HG02970 (cell line): ENCODE measurements at regions not wholly inside any gene's neighbourhood (a gene's known extent, or its start where the extent isn't known, plus 50 kb on each side); places are given as distances from the start of the nearest gene placed in this dataset.
"Not testable (repeated sequence)": the region's sequence is repeated elsewhere in the genome, so short reads cannot be mapped to it uniquely, and the experiment has no call there.

Source experiments
- ATAC-seq: cut with Tn5 transposase; IDR thresholded peaks from one replicate; pipeline ENCODE4 v1.9.1; 2021; ENCODE audit warnings: mild to moderate bottlenecking, moderate library complexity, moderate number of reproducible peaks; ENCODE audit not compliant: unreplicated experiment, low FRiP score

DNA sequence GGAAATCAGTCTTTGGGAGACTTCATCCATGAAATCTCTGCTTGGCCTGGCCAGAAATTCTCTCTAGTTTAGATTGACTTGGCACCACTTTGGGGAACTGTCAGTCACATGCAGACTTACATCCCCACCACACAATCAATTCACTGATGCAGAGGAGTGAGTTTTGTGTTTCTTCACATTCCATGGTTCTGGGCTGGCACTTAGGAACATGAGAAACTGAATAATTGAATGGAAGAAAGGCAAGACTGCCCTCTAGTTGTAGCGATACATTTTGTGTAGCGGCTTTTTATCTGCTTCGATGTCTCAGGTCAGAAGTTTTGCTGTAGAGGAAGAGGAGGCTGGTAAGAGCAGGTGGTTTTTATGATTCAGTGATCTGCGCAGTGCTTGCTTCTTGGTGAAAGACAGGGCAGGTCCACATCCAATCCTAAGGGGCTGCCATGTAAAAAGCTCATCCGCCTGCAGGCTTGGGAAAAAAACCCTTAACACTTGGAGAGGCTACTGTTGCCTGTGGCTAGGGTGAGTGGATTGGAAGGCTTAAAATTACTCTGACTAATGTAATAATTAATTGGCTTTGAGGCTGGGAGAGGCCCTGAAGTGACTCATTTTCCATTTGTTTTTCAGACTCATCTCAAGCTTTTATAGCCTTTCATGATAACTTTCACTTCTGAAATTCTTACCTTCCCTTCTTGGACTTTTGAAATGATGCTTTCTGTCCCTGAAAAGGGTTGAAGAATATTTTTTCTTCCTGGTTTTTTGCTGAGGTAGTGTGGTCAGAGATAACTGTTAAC, 75.4 kb upstream of the LPCAT1 start:
- ATAC-seq = not testable (repeated sequence)

DNA sequence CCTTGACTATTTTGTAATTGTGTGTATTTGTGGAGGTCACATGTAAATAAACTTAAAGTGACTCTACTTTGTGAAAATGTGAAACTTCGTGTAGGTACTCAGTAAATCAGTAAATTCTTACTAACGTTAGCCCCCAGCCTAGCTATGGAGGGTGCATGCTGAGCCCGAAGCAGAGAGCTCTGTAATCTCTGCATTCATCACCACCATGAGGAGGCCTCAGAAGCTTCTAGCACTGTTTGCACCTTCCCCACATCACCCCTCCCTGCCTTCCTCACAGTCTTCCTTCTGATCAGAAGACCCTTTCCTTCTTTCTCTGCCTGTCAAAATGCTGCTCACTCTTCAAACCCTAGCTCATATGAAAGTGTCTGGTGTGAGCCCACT, 73.3 kb upstream of the LPCAT1 start:
- not testable (repeated sequence) for ATAC-seq

DNA sequence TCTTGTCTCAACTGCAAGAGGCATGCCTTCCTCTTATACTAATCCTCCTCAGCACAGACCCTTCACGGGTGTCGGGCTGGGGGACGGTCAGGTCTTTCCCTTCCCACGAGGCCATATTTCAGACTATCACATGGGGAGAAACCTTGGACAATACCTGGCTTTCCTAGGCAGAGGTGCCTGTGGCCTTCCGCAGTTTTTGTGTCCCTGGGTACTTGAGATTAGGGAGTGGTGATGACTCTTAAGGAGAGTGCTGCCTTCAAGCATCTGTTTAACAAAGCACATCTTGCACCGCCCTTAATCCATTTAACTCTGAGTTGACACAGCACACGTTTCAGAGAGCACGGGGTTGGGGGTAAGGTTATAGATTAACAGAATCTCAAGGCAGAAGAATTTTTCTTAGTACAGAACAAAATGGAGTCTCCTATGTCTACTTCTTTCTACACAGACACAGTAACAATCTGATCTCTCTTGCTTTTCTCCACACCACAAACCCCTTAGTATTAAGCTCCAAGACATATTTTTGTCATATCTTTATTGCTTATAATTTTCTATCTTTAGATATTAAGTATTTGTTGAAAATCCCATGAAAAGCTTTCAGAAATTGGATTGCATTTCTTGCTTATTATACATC, 72.8 kb upstream of the LPCAT1 start:
- not testable (repeated sequence) for ATAC-seq

DNA sequence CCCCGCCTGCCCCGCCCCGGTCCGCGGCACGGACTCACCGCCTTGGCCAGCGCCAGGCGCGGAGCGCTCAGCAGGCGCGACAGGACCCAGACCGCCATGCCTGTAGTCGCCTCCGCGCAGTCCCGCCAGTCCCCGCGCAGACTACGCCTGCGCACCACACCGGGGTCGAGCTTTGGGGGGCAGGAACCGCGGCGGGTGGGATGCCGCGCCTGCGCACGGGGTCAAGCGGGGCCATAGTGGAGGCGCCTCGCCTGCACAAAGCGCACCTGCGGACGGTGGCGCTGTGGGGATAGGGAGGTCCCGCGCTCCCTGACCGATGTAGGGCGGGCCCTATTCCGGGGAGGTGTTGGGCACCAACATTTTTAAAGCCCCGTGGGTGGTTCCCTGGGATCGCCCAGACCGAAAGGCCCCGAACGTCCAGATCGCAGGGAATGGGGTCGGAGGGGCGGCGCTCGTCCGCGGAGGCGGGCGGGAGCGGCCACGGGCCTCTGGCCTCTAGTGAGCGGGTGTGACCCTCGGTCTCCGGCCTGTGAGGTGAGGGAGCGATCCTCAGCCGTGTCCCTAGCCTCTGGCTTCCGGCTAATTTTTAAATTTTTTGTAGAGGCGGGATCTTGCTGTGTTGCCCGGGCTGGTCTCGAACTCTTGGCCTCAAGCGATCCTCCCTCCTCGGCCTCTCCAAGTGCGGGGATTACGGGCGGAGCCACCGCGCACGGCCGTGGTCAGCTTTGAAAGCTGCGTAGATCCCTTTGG, 70.8 kb upstream of the LPCAT1 start:
- ATAC-seq = peak; percentile 93

DNA sequence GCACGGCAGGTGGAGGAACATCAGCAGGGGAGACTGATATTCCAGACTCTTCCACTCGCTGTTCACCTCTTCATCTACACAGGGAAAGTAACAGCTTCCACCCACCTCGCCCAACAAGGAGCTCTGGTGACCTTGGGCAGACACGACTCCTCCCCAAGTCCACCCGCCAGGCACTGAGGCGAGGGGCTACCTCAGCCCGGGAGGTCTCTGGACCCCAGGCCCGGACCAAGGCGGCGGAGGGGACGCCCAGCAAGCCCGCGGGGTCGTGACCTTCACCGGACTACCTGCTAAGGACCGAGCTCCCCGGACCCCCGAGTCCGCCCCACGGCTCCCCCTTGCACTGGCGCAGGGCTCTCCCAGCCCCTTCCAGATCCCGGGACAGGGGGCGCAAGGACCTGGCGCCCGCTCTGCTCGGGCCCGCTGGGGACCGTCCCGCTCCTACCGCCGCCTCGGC, 70.2 kb upstream of the LPCAT1 start:
- no peak for ATAC-seq

DNA sequence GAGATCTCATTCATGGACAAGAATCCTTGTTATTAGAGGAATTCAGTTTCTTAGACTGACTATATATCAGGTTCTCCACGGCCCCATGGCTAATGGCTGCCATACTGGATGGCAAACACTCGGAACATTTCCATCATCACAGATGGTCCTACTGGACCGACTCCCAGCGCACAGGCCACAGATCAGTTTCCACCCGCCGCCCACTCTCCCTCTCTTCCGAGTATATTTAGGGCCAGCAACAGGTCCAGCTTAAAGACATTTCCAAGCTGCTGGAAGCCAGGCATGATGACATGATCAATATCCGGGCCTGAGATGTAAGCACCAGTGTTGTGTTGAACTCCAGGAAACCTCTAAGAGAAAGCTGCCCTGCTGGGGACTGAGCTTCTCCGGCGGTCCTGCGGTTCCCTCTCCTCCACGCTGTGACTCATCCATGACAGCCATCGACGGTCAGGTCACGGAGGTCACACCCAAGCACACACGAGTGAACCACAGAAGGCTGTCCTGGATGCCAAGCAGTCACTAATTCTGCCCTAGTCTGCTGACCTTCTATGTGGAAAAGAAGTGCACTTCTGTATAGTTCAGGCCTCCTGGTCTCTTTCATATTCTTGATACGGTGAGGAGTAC, 64.4 kb upstream of the LPCAT1 start:
- ATAC-seq = not testable (repeated sequence)

DNA sequence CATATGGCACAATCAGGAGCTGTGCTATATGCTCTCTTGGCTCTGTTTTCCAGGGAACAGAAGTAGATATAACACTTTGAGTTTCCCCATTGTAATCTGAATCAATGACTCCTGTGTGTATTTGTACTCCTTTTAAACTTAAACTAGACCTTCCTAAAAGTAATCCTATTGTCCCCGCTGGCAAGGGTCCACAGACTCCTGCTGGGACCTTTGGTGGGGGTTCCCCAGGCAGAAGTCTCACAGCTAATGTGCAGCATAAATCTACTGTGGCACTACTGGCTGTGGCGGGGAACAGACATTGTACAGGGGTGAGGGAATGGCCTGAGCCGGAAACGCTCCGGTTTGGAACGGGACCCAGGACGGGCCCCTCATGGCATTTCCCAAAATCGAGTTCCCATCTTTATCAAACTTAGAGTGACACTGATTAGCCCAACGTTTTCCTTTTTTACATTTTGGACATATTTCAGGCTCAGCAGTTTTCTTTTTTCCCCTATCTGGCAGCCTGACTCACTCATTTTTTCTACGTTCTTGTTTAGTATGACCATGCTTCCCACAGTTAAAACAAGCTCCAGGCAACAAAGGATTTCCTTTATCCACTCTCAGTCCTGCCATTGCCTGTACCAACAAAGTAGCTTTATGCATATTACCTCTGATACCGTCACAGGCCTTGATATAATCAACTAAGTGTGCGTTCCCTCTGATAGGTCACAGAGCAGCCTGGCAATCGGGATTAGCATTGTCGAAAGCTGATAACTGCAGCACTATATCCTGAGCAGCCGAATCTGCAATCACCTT, 59.5 kb upstream of the LPCAT1 start:
- not testable (repeated sequence) for ATAC-seq

DNA sequence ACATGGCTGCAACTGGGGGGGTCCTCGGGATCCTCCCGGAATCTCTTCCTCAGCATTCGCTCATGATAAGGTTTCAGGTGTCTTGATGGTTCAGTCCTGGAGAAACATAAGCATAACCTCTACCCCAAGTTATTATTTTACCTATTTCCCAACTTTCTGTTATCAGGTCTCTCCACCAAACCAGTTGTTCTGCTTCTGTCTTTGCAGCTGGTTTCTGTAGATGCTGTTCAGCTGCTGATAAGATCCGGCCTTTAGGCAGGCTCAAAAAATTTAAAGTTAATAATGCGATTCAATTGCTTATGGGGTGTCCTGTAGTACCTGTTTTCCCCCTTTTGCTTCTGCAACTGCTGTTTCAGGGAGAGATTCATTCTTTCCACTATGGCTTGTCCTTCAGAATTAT, 55.6 kb upstream of the LPCAT1 start:
- not testable (repeated sequence) for ATAC-seq

DNA sequence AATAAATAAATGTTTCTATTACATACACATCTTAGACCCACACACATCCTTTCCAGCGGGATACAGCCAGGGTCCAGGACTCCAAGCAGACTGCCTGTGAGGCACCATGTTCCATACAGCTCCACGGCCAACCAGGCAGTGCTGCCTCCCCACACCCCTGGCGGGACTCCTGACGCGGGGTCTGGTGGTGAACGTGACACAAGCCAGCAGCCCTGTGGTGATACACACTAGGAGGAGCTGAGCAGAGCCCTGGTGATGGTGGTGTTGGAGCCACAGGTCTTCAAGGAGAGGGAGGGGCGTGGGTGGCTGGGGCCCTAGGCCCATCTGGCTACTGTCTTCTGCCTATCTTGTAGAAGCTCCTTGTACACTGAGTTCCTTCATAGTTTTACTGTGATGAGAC, 53.1 kb upstream of the LPCAT1 start:
- not testable (repeated sequence) for ATAC-seq

DNA sequence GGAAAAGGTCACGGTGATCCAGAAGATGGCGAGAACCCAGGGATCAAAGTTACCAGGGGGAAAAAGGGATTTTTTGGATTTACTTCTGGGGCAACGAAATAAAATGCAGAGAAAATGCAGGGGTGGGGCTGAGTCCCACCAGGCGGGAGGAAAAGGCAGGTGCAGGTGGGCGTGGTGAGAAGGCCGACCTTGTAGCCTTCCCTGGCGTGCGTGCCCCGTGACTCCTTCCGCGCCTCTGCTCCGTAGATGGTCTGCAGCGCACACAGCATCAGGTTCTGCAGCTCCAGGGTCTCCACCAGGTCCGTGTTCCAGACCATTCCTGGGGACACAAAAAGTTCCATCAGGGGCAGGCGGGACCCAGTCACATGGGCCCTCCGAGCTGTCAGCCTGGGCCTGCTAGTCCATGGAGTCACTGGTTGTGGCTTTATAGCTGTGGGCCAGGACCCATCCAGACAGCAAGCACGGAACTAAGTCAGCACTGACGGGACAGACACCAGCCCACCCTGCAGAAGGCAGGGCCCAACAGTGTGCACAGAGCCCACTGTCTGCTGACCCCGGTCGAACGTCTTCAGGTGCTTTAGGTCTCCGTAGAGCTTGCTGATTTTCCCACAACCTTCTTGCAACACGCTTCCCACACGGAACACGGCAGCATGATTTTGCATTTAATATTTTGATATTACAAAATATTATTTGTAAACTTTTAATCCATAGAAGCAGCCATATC, 52.4 kb upstream of the LPCAT1 start:
- not testable (repeated sequence) for ATAC-seq

DNA sequence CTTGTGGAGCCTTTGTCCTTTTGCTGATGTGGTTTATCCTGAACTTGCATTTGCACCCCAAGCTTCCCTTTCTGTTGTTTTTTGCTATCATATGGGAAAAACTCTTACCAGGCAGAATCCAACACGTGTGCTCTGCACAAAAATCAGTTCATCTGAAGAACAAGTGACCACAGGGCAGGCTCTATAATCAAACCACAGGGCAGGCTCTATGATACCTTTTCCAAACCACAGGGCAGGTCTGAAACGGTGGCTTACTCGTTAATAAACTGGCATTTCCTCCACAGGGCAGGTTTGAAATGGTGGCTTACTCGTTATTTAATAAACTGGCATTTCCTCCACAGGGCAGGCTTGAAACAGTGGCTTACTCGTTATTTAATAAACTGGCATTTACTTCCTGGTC, 51.7 kb upstream of the LPCAT1 start:
- ATAC-seq = not testable (repeated sequence)

DNA sequence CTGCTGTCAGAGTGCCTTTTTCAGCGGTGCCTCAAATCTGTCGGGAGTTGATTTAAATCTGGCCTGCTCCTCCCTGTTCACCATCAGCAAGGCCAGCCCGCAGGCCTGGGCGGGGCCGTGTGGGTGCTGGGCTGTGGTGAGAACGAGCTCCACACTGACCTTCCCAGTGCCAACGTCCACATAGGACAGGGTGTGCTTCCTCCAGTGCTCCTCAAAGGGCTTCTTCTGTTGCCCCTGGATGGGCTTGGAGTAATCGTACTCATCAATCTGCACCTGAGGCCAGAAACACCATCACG, 50.2 kb upstream of the LPCAT1 start:
- ATAC-seq = not testable (repeated sequence)

DNA sequence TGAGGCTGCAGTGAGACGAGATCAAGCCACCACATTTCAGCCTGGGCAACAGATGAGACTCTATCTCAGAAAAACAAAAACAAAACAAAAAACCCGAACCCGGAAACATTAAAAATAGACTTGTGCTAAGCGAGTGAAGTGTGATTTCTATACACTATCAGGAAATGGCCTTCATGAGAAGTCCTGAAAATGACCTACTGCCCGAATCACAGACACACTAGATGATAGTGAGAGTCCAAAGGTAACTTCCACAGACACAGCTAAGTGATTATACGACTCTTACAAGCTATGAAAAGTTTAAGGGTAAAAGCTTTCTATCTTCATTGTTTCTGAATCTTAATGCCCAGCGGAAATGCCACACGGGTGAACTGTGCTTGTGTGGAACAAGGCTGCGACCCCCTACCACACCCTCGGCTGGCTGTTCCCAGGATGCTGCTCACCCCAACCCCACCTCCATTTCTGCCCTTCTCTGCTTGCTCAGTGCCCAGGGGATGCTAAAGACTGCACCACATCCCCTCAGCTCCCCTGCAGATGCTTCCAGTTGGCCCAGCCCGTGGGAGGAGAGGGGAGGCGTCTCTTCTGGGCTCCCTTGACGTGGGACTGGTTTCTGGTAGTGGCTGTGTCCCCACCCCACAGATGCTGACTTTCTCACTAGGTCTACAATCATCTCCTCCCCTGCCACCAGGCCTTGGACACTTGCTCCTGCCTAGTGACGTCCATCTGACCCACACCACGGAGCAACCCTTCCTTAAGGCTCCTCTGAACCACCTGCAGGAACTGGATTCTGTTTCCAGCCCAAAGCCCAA, 49.7 kb upstream of the LPCAT1 start:
- not testable (repeated sequence) for ATAC-seq
